ENCODE measurements at regions not wholly inside any gene's neighbourhood (a gene's known extent, or its start where the extent isn't known, plus 50 kb on each side); places are given as distances from the start of the nearest gene placed in this dataset.

- no peak for TF ChIP-seq CTCF (IDR thresholded peaks at IDR 0.05; ENCODE audit: control extremely low read depth in 1 of 3, insufficient read depth in 1 of 3, low read depth in 1 of 3, low read length in 3 of 3)
- TF ChIP-seq EZH2 (IDR thresholded peaks at IDR 0.05; ENCODE audit: low read depth, low read length, severe bottlenecking), result no peak
- no peak for TF ChIP-seq TCF12 (IDR thresholded peaks at IDR 0.05; ENCODE audit: low read depth, low read length)
- TF ChIP-seq KDM1A (IDR thresholded peaks at IDR 0.05; ENCODE audit: borderline replicate concordance, low read length), result no peak
- no peak for TF ChIP-seq POLR2A (IDR thresholded peaks at IDR 0.05; ENCODE audit: control extremely low read depth in 1 of 2, low read depth in 2 of 2, low read length in 2 of 2)
- no peak for TF ChIP-seq ASH2L (IDR thresholded peaks at IDR 0.05; ENCODE audit: low read length)
- no peak for TF ChIP-seq JUN (IDR thresholded peaks at IDR 0.05; ENCODE audit: low read depth, low read length)
- no peak for TF ChIP-seq RAD21 (IDR thresholded peaks at IDR 0.05 in 1 of 2, conservative IDR thresholded peaks at IDR 0.05 in 1 of 2; ENCODE audit: low read depth in 2 of 2, low read length in 2 of 2)
- TF ChIP-seq POLR2AphosphoS5 (IDR thresholded peaks at IDR 0.05; ENCODE audit: low read depth, low read length), result no peak
- no peak for TF ChIP-seq MAX (IDR thresholded peaks at IDR 0.05)
These were observed 575.5 kb downstream of the MRPL39 start for GRCh38 chr21:25031750-25032149.
